ENCODE measurements at regions not wholly inside any gene's neighbourhood (a gene's known extent, or its start where the extent isn't known, plus 50 kb on each side); places are given as distances from the start of the nearest gene placed in this dataset.

GRCh38 chr17:34816848-34817247 lies 144.4 kb downstream of the CCT6B start:
- no peaks in the 10 kb centered on the region for H3K79me2 ChIP-seq (ENCODE audit: low read length)
- intact Hi-C loops (cut with micrococcal nuclease), result no loop called here
- no peaks in the 10 kb centered on the region for H3K9me3 ChIP-seq (ENCODE audit: low read length)
- H3K9ac ChIP-seq (ENCODE audit: low read length), result no peak overlapping the region
- H3K9me2 ChIP-seq (replicated peaks; ENCODE audit: low read length), result no peaks in the 10 kb centered on the region
- no peaks in the 10 kb centered on the region for H3K4me1 ChIP-seq (ENCODE audit: insufficient read depth, low read length)
- ATAC-seq, result no peak
- POLR2A ChIA-PET (ENCODE audit: unreplicated experiment), result no interaction called here
- H3K4me3 ChIP-seq (ENCODE audit: low read length), result no peak overlapping the region
- no peak overlapping the region for H3K27ac ChIP-seq (ENCODE audit: low read length)
- H4K20me1 ChIP-seq (ENCODE audit: low read length), result no peaks in the 10 kb centered on the region
- no peak overlapping the region for H3K4me2 ChIP-seq (ENCODE audit: low read length)
- CTCF ChIA-PET, result no interaction called here
- H2AFZ ChIP-seq (ENCODE audit: low read length), result no peak overlapping the region
- BruUV-seq (replicated peaks), result no TSS peak
- TF ChIP-seq EZH2phosphoT487 (IDR thresholded peaks at IDR 0.05; ENCODE audit: borderline replicate concordance, low read length), result no peak
- TF ChIP-seq, protein P1, sequence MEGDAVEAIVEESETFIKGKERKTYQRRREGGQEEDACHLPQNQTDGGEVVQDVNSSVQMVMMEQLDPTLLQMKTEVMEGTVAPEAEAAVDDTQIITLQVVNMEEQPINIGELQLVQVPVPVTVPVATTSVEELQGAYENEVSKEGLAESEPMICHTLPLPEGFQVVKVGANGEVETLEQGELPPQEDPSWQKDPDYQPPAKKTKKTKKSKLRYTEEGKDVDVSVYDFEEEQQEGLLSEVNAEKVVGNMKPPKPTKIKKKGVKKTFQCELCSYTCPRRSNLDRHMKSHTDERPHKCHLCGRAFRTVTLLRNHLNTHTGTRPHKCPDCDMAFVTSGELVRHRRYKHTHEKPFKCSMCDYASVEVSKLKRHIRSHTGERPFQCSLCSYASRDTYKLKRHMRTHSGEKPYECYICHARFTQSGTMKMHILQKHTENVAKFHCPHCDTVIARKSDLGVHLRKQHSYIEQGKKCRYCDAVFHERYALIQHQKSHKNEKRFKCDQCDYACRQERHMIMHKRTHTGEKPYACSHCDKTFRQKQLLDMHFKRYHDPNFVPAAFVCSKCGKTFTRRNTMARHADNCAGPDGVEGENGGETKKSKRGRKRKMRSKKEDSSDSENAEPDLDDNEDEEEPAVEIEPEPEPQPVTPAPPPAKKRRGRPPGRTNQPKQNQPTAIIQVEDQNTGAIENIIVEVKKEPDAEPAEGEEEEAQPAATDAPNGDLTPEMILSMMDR (conservative IDR thresholded peaks at IDR 0.05; ENCODE audit: low read depth, low read length), result no peak
- TF ChIP-seq EZH2 (IDR thresholded peaks at IDR 0.05; ENCODE audit: low read length, unreplicated experiment), result no peak
- H3F3A ChIP-seq (ENCODE audit: low read length, unreplicated experiment), result no peaks in the 10 kb centered on the region
- no peaks in the 10 kb centered on the region for H3K36me3 ChIP-seq (ENCODE audit: low read depth, low read length)
- no peaks in the 10 kb centered on the region; the same call in 1 of the 2 replicates for H3K27me3 ChIP-seq (ENCODE audit: low read length)
- DNase-seq, result no peak

GRCh38 chr17:34813290-34813689 lies 148.0 kb downstream of the CCT6B start:
- BruUV-seq (replicated peaks), result no TSS peak
- H3K4me1 ChIP-seq (ENCODE audit: insufficient read depth, low read length), result no peaks in the 10 kb centered on the region
- no peaks in the 10 kb centered on the region for H3K9me2 ChIP-seq (replicated peaks; ENCODE audit: low read length)
- no peaks in the 10 kb centered on the region for H3F3A ChIP-seq (ENCODE audit: low read length, unreplicated experiment)
- CTCF ChIA-PET, result interaction anchor here (0.6 kb wide), 1 partner anchor 1162 kb away, joined by 4 read pairs; no protein-coding TSS in a partner anchor
- intact Hi-C loops (cut with micrococcal nuclease), result no loop called here
- no peak overlapping the region for H3K9ac ChIP-seq (ENCODE audit: low read length)
- TF ChIP-seq EZH2 (IDR thresholded peaks at IDR 0.05; ENCODE audit: low read length, unreplicated experiment) (no peak), EZH2phosphoT487 (IDR thresholded peaks at IDR 0.05; ENCODE audit: borderline replicate concordance, low read length) (no peak)
- TF ChIP-seq, protein P1 (conservative IDR thresholded peaks at IDR 0.05; ENCODE audit: low read depth, low read length), result no peak
- H2AFZ ChIP-seq (ENCODE audit: low read length), result no peak overlapping the region
- no peak overlapping the region for H3K27ac ChIP-seq (ENCODE audit: low read length)
- POLR2A ChIA-PET (ENCODE audit: unreplicated experiment), result no interaction called here
- H3K4me3 ChIP-seq (ENCODE audit: low read length), result no peak overlapping the region
- no peaks in the 10 kb centered on the region for H3K36me3 ChIP-seq (ENCODE audit: low read depth, low read length)
- H3K9me3 ChIP-seq (ENCODE audit: low read length), result no peaks in the 10 kb centered on the region
- DNase-seq (no peak), ATAC-seq (no peak)
- no peak overlapping the region for H3K4me2 ChIP-seq (ENCODE audit: low read length)
- no peaks in the 10 kb centered on the region for H4K20me1 ChIP-seq (ENCODE audit: low read length)
- H3K79me2 ChIP-seq (ENCODE audit: low read length), result no peaks in the 10 kb centered on the region
- peaks cover 9% of the 10 kb centered on the region for H3K27me3 ChIP-seq (ENCODE audit: low read length)

DNA sequence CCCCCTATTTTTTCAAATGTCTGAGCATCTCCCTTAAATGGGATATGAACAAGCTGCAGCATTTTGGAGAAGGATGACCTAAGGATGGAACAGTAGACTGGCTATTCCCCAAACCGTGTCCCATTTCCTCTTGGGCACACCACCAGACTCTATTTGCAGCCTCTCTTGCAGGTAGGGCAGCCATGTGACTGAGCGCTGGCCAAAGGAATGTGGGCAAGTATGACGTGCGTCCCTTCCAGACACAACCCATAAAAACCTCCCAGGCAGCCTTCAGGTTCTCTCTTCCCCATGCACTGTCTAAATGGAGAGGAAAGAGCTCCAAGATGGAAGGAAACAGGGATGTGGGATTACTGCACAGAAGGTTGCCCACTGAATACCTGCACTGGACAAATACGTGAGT lies 149.7 kb downstream of the CCT6B start:
- no peaks in the 10 kb centered on the region for H3K36me3 ChIP-seq (ENCODE audit: low read depth, low read length)
- H2AFZ ChIP-seq (ENCODE audit: low read length), result no peak overlapping the region
- no peak overlapping the region for H3K9ac ChIP-seq (ENCODE audit: low read length)
- no peak overlapping the region for H3K4me3 ChIP-seq (ENCODE audit: low read length)
- intact Hi-C loops (cut with micrococcal nuclease), result no loop called here
- TF ChIP-seq EZH2phosphoT487 (IDR thresholded peaks at IDR 0.05; ENCODE audit: borderline replicate concordance, low read length), result no peak
- TF ChIP-seq, protein P1 (conservative IDR thresholded peaks at IDR 0.05; ENCODE audit: low read depth, low read length), result no peak
- no peak for TF ChIP-seq EZH2 (IDR thresholded peaks at IDR 0.05; ENCODE audit: low read length, unreplicated experiment)
- ATAC-seq (no peak), DNase-seq (no peak)
- H4K20me1 ChIP-seq (ENCODE audit: low read length), result no peaks in the 10 kb centered on the region
- no peaks in the 10 kb centered on the region for H3K4me1 ChIP-seq (ENCODE audit: insufficient read depth, low read length)
- BruUV-seq (replicated peaks), result no TSS peak
- POLR2A ChIA-PET (ENCODE audit: unreplicated experiment), result no interaction called here
- no peak overlapping the region for H3K4me2 ChIP-seq (ENCODE audit: low read length)
- H3K27ac ChIP-seq (ENCODE audit: low read length), result no peak overlapping the region
- H3K79me2 ChIP-seq (ENCODE audit: low read length), result no peaks in the 10 kb centered on the region
- peaks cover 9% of the 10 kb centered on the region for H3K27me3 ChIP-seq (ENCODE audit: low read length)
- no peaks in the 10 kb centered on the region for H3F3A ChIP-seq (ENCODE audit: low read length, unreplicated experiment)
- no peaks in the 10 kb centered on the region for H3K9me2 ChIP-seq (replicated peaks; ENCODE audit: low read length)
- no peaks in the 10 kb centered on the region for H3K9me3 ChIP-seq (ENCODE audit: low read length)
- CTCF ChIA-PET, result no interaction called here

Measured in PC-3 (cell line).